CD4-positive, alpha-beta T cell treated with Interleukin-21 for 1 hour (primary cell): ENCODE measurements at regions not wholly inside any gene's neighbourhood (a gene's known extent, or its start where the extent isn't known, plus 50 kb on each side); places are given as distances from the start of the nearest gene placed in this dataset.

ENCODE experiments used
- DNase-seq: peaks from one replicate; pipeline ENCODE4 v3.0.0-alpha.2; 2020

DNA sequence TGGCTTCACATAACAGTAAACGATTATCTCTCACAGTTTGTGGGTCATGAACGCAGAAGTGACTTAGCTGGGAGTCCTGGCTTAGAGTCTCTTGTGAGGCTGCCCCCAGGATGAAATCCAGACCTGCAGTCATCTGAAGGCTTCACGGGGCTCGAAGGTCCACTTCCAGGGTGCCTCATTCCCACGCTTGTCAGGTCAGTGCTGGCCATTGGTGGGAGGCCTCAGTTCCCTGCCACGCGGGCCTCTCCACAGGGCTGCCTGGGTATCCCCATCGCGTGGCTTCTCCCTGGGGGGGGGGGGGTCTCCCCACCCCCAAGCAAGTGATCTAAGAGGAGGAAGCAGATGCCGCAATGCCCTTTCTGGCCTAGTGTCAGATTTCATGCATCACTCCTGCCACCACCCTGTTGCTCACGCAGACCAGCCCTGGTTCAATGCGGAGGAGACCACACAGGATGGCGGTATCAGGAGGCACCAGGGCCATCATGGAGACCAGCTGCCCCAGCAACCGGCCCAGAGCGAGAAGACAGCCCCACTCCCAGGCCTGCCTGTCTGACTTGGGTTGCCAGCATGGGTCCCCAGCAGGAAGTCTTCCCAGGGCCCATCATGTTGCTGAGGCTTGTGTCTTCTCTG lies 77.3 kb upstream of the CDH5 start:
- DNase-seq: no peak

- no peak for DNase-seq
These were observed 78.6 kb upstream of the CDH5 start for GRCh38 chr16:66287926-66288325.

DNA sequence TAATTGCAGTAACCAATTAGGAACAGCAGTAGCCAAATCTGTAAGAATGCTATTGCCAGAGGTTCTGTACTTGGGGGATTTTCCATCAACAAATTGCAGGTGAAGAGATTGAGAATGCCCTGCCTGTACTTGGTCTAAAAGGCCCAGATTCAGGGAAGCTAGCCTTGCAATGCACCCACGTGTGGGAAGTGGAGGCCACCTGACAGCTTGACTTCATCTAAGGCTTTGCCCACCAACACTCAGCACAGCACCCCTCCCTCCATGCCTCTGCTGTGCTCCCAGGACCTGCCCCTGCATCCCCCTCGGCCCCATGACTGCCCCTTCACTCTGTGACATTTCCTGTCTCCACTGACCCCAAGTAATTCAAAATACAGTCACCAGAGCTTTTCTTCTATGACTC lies 79.1 kb upstream of the CDH5 start:
- DNase-seq: no peak

DNA sequence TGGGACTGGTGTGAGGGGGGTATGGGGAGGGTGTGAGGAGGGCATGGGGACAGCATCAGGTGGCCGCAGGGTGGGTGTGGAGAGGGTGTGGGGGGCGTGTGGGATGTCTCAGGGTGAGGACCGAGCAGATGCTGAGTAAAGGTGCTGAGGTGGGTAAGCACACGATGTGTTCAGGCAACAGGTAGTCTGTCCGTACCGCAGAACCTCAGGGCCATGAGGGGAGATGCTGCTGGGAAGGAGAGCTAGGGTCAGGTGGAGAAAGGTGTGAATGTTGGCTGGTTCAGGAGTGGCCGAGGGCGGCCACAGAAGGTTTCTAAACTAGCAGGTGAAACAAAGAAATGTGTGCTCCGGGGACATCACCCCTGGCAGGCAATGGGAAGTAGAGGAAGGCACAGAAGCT lies 80.0 kb upstream of the CDH5 start:
- no peak for DNase-seq

GRCh38 chr16:66278604-66279262 lies 87.8 kb upstream of the CDH5 start:
- DNase-seq: no peak

DNA sequence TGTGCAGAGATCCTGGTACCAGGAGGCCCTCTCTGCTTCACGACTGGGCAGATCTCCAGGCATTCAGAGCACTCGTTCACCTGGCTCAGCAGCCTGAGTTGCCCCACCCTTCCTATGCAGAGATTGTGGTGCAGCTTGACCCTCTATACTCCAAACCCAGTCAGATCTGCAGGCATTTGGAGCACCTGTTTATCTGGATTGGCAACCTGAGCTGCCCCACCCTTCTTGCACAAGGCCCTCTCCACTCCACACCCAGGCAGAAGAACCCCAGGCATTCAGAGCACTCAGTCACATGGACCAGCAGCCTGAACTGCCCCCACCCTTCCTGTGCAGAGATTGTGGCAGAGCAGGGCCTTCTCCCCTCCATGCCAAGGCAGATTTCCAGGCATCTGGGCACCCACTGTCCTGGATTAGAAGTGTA lies 88.4 kb upstream of the CDH5 start:
- DNase-seq: no peak

- DNase-seq: no peak
These were observed 89.0 kb upstream of the CDH5 start for GRCh38 chr16:66277311-66278070.

DNA sequence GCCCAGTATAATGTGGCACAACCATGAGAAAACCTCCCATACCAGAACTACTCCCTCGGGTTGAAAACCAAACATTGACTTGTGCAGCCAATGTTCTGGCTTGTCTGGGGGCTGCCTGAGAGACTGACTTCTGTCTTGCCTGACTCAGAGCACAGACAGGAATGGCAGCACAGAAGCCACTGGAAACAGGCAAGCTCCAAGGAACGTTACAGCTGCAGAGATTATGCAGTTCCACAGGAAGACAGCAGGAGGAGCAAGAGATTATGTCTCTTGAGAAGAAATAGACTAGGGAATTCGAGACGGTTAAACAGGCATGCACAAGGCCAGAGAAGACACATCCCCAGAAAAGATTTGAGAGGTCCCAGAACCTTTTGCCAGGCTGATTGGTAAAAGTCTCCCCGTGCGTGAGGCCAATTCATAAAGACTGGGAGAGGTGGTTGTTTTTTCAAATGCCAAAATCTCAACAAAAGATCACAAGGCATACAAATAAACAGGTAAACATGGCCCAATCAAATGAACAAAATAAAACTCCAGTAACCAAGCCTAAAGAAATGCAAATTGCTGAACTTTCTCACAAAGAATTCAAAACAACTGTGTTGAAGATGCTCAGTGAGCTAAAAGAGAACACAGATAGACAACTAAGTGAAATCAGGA lies 90.6 kb upstream of the CDH5 start:
- DNase-seq: no peak

- peak; percentile 19 for DNase-seq
These were observed 92.0 kb upstream of the CDH5 start for GRCh38 chr16:66274335-66275110.

DNA sequence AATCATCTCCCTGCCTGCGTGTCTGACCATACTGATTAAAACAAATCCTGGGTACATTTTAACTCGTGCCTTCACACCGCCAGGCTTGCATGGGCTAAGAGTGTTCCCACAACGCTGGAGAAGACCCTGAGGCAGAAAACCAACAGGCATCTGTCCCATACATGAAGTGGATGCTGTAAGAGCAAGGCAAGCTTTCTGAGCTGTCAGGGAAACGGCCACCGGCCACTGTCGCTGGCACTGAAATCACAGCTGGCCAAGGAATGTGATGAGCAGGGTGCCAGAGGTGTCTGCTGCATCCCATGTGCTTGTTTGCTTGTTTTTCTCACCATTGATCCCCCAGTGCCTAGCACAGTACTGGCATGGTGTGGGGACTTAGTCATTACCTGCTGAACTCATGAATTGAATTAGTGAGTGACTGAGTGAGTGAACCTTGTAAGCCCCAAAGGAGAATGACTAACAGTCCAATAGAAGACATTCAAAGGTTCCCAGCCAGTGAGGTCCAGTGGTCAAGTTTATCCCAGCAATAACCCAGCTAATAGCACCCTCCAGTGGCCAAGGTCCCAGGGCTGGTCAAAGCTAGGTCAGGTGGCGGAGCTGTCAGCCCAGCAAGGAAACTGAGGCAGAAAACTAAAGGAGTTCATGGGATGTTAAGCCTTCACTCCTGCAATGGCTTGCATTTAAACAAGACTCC lies 92.7 kb upstream of the CDH5 start:
- DNase-seq: no peak

DNA sequence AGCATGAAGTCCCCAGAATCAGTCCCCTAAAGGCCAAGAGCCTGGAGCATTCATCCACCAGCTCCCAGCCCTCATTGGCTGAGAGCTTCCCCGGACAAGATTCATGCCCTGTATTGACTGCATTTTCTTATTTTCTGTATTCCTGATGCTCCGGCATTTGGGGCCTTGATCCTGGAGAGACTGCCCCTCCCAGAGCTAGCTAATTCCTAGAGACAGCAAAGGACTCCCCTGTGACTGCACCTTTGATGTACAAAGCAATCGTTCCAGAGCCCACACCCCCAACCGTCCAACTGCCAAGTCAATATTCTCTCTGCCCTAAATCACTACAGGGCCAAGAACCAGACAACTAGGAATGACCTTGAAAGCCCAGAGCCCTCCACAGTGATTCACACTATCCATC lies 93.4 kb upstream of the CDH5 start:
- no peak for DNase-seq

DNA sequence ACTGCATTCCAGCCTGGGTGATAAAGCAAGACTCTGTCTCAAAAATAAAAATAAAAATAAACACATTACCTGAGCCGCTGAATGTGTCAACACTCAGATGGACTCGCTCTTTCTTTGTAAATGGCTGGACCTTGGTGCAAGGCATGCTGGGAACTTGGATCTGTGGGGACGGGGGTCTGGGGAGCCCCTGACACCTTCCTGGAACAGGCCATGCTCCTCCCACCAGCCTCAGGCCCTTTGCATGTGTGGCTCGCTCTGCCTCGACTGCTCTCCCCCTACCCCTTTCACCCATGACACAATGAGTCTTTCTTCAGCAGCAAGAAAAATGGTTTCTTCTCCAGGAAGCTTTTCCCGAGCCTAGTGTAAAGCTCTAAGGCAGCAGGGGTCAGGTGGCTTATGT lies 94.0 kb upstream of the CDH5 start:
- DNase-seq: no peak

- DNase-seq: no peak
These were observed 95.1 kb upstream of the CDH5 start for GRCh38 chr16:66271074-66272060.

- peak; percentile 36 for DNase-seq
These were observed 96.1 kb upstream of the CDH5 start for GRCh38 chr16:66270333-66270927.

DNA sequence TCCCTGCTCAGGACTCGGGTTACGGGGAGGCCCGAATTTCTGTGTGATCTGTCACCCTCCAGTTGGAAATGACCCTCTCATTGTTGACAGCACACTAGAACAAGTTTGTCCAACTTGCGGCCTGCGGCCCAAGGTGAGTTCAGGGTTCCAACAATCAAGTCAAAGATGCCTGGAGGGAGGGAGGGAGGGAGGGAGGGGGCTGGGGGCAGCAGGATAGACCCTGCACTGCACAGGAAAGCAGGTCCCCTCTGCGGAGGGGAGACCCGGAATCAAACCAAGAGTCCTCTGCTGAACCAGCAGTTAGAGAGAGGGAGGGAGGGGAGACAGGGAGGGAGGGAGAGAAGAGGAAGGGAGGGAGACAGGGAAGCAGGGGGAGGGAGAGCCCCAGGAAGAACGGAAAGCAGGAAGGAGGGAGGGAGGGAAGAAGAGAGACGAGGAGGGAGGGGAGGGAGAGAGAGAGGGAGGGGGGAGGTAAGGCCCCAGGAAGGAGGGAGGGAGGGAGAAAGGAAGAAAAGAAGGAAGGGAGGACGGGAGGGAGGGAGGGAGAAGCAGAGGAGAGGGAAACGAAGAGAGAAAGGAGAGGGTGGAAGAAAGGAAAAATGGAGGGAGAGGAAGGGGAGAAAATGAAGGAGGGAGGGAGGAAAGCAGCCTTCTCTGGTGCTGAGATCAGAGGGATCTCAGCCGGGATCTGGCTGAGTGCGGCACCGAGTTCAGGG lies 96.7 kb upstream of the CDH5 start:
- DNase-seq: no peak

DNA sequence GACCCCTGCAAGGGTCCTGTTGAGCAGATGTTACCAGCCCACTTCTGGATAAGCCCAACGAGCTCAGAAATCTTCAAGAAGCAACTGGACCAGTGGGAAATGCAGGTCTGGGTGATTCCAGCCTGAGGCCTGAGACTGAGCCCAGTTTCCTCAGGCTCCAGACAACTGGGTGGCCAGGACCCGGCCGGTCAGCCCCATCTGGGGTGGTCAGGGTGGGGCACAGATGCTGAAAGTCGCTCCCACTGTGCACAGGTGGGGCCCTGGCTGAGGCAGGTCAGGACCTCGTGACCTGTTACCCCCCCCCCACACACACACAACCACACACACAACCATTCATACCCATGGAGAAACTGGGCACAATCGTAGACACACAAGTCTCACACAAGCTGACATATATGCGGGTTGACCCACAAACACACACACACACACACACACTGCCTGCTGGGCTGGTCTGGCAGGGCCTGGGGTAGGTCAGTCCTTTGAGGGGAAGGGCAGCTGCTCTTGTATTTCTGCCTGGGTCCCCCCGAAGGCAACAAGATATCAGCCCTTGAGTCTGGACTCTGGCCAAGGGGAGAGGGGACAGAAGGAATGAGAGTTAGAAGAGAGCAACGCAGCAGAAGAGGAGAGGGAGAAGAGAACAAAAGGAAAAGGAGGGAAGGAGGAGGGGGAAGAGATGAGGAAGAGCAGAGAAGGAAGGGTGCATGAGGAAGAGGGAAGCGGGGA lies 99.0 kb upstream of the CDH5 start:
- no peak for DNase-seq

DNA sequence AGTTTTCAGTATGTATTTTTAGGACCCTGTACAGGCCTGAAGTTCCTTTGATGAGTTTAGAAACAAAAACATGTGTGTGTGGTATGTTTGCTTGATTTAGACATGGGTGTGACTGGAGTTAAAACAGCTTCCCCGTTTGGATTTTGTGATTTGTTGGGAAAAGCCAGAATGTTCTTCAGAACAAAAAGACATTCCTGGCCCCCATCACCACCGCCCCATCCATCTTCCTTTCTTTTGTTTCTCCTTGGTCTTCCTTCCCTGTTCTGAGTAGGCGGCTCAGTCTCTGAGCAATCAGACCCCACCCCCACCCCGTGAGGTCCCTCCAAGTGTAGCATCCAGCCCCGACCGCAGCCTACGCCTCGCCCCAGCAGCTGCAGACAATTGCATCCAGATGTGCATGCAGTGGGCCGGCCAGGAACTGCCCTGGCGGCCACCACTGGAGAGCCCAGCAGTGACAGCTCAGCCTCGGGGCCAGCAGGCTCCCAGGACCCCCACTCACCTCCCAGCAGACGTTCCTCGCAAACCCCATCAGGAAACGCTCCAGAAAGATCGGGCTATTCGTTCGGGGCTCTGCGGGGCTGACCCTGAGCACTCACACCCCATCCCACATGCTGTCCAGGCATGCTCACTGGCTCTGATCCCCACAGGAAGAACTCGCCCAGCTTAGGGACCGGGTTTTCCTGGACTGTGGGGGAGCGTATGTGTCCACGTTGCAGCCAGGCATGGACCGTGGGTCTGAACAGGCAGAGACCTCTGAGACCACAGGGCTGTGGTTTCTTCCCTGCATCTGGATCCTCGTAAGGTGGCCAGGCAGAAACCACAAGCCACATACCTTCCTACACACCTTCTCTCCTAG lies 99.8 kb upstream of the CDH5 start:
- DNase-seq: no peak

GRCh38 chr16:66265556-66266141 lies 100.8 kb upstream of the CDH5 start:
- no peak for DNase-seq
